ENCODE measurements at regions not wholly inside any gene's neighbourhood (a gene's known extent, or its start where the extent isn't known, plus 50 kb on each side); places are given as distances from the start of the nearest gene placed in this dataset.

GRCh38 chr4:82045267-82045666 lies 328.5 kb downstream of the HNRNPD start:
- no peaks in the 10 kb centered on the region for H3K36me3 Mint-ChIP-seq (ENCODE audit: low read depth)
- H3K27ac Mint-ChIP-seq, result no peak overlapping the region
- peaks cover 59% of the 10 kb centered on the region for H3K27me3 Mint-ChIP-seq (ENCODE audit: low read depth, poor library complexity)
- H3K4me3 Mint-ChIP-seq, result peak overlapping the region; percentile 73
- DNase-seq, result no peak
- no peaks in the 10 kb centered on the region for H3K9me3 Mint-ChIP-seq
- no peak for TF ChIP-seq CTCF (IDR thresholded peaks at IDR 0.05)
- peaks cover 16% of the 10 kb centered on the region for H3K4me1 Mint-ChIP-seq

- Mint-ChIP-seq H3K36me3 (ENCODE audit: low read depth) (no peaks in the 10 kb centered on the region), H3K9me3 (no peaks in the 10 kb centered on the region), H3K27ac (no peak overlapping the region), H3K27me3 (ENCODE audit: low read depth, poor library complexity) (peaks cover 65% of the 10 kb centered on the region), H3K4me1 (peaks cover 16% of the 10 kb centered on the region), H3K4me3 (peak overlapping the region; percentile 87)
- peak; percentile 78 for DNase-seq
- TF ChIP-seq CTCF (IDR thresholded peaks at IDR 0.05), result no peak
Measured at GRCh38 chr4:82044141-82044993, 329.4 kb downstream of the HNRNPD start.

GRCh38 chr4:82043809-82044137 lies 330.0 kb downstream of the HNRNPD start:
- no peak for DNase-seq
- Mint-ChIP-seq H3K36me3 (ENCODE audit: low read depth) (no peaks in the 10 kb centered on the region), H3K4me3 (peak overlapping the region; percentile 87), H3K27ac (no peak overlapping the region), H3K9me3 (no peaks in the 10 kb centered on the region), H3K4me1 (peaks cover 16% of the 10 kb centered on the region), H3K27me3 (ENCODE audit: low read depth, poor library complexity) (peaks cover 68% of the 10 kb centered on the region)
- no peak for TF ChIP-seq CTCF (IDR thresholded peaks at IDR 0.05)

- peak overlapping the region; percentile 38 for H3K27ac Mint-ChIP-seq
- DNase-seq, result peak; percentile 11
- H3K9me3 Mint-ChIP-seq, result no peaks in the 10 kb centered on the region
- H3K4me3 Mint-ChIP-seq, result peak overlapping the region; percentile 87
- H3K36me3 Mint-ChIP-seq (ENCODE audit: low read depth), result no peaks in the 10 kb centered on the region
- no peak for TF ChIP-seq CTCF (IDR thresholded peaks at IDR 0.05)
- peaks cover 73% of the 10 kb centered on the region for H3K27me3 Mint-ChIP-seq (ENCODE audit: low read depth, poor library complexity)
- peaks cover 16% of the 10 kb centered on the region for H3K4me1 Mint-ChIP-seq
Measured at GRCh38 chr4:82043081-82043808, 330.5 kb downstream of the HNRNPD start.

- TF ChIP-seq CTCF (IDR thresholded peaks at IDR 0.05), result no peak
- peaks cover 76% of the 10 kb centered on the region for H3K27me3 Mint-ChIP-seq (ENCODE audit: low read depth, poor library complexity)
- no peaks in the 10 kb centered on the region for H3K36me3 Mint-ChIP-seq (ENCODE audit: low read depth)
- H3K27ac Mint-ChIP-seq, result no peak overlapping the region
- no peak for DNase-seq
- peaks cover 16% of the 10 kb centered on the region for H3K4me1 Mint-ChIP-seq
- H3K9me3 Mint-ChIP-seq, result no peaks in the 10 kb centered on the region
- no peak overlapping the region for H3K4me3 Mint-ChIP-seq
Measured at GRCh38 chr4:82042042-82042441, 331.7 kb downstream of the HNRNPD start.

Measured in nephron progenitor cell (in vitro differentiated cells).